Spleen (tissue), 11 donors: ENCODE measurements at regions not wholly inside any gene's neighbourhood (a gene's known extent, or its start where the extent isn't known, plus 50 kb on each side); places are given as distances from the start of the nearest gene placed in this dataset.

Experiments used
- DNase-seq: peaks from one replicate; pipeline ENCODE4 v3.0.0-alpha.2; 2020
- H3K27ac ChIP-seq, 8 donors: fragments of 200-600 bp; sonication (generic) in 7 of 8; 1 replicate in 4 of 8; 2 replicates in 4 of 8; pipeline versions ENCODE4 v1.5.0 to v1.8.0; 2016 to 2021; ENCODE audit warnings: inconsistent platforms in 4 of 8, mild to moderate bottlenecking in 4 of 8, moderate library complexity in 1 of 8
- H3K27me3 ChIP-seq, 7 donors: fragments of 200-600 bp; sonication (generic) in 6 of 7; replicated peaks in 1 of 7; 1 replicate in 4 of 7; 2 replicates in 3 of 7; pipeline versions ENCODE4 v1.5.0 to v1.8.0; 2016 to 2021; ENCODE audit warnings: inconsistent platforms in 3 of 7, mild to moderate bottlenecking in 1 of 7
- H3K36me3 ChIP-seq, 6 donors: fragments of 200-600 bp; sonication (generic) in 5 of 6; 1 replicate in 4 of 6; 2 replicates in 2 of 6; pipeline versions ENCODE4 v1.5.0 to v1.8.0; 2016 to 2021; ENCODE audit warnings: inconsistent platforms in 2 of 6
- H3K4me1 ChIP-seq, 6 donors: fragments of 200-600 bp; sonication (generic) in 5 of 6; 1 replicate in 3 of 6; 2 replicates in 3 of 6; pipeline versions ENCODE4 v1.5.0 to v1.8.0; 2016 to 2021; ENCODE audit warnings: inconsistent platforms in 3 of 6
- H3K4me3 ChIP-seq, 8 donors: fragments of 200-600 bp; sonication (generic) in 7 of 8; 1 replicate in 4 of 8; 2 replicates in 4 of 8; pipeline versions ENCODE4 v1.5.0 to v1.8.0; 2016 to 2021; ENCODE audit warnings: inconsistent platforms in 4 of 8, mild to moderate bottlenecking in 4 of 8, moderate library complexity in 2 of 8
- H3K9me3 ChIP-seq, 8 donors: fragments of 200-600 bp; sonication (generic) in 7 of 8; 1 replicate in 4 of 8; 2 replicates in 4 of 8; pipeline versions ENCODE4 v1.5.0 to v1.8.0; 2016 to 2021; ENCODE audit warnings: inconsistent platforms in 4 of 8
- POLR2A ChIP-seq, 3 donors: fragments of 450-650 bp; IDR thresholded peaks; one replicate each; pipeline ENCODE4 v1.5.1; 2017; ENCODE audit warnings: antibody characterized with exemption in 3 of 3, mild to moderate bottlenecking in 1 of 3
- POLR2AphosphoS5 ChIP-seq, 3 donors: sonication (generic); formaldehyde crosslinking; IDR thresholded peaks; one replicate each; pipeline ENCODE4 v1.5.1; 2017; ENCODE audit warnings: antibody characterized with exemption in 3 of 3
- WGBS, 5 donors: extraction: QIAGEN DNeasy Blood & Tissue Kit in 3 of 5; methylation state at CpG; one replicate each; pipeline versions ENCODE4 v1.1.5 to v1.1.7; 2013 to 2018; 5-methylcytosine and 5-hydroxymethylcytosine counted together
- intact Hi-C: fragments of 100-400 bp; cut with DNase I; formaldehyde crosslinking; loops from one replicate; pipeline ENCODE4 v1.15.0; 2023; ENCODE audit warnings: low total_unique reads
- TF ChIP-seq, protein P1 (sequence below), 11 experiments: fragments of 200-600 bp in 7 of 11; fragments of 450-650 bp in 4 of 11; sonication (generic) in 4 of 11; IDR thresholded peaks in 8 of 11; conservative IDR thresholded peaks in 3 of 11; 1 replicate in 7 of 11; 2 replicates in 4 of 11; pipeline versions ENCODE4 v1.4.0 to v1.8.0; 2016 to 2021; ENCODE audit warnings: antibody characterized with exemption in 11 of 11, inconsistent platforms in 4 of 11, mild to moderate bottlenecking in 1 of 11
- donor health status: healthy with polysubstance abuse.
- donor health status: DM: no; HTN: no; CAD: no; lungs with moderate emphysema.
- donor health status: DM: no; HTN: no; CAD: no.
- donor health status: Bipolar disorder and iron deficiency.
- donor health status: healthy.
- donor health status: DM: no; HTN: no; CAD: no.
- donor health status: DM: yes; HTN: yes; CAD: no.

DNA sequence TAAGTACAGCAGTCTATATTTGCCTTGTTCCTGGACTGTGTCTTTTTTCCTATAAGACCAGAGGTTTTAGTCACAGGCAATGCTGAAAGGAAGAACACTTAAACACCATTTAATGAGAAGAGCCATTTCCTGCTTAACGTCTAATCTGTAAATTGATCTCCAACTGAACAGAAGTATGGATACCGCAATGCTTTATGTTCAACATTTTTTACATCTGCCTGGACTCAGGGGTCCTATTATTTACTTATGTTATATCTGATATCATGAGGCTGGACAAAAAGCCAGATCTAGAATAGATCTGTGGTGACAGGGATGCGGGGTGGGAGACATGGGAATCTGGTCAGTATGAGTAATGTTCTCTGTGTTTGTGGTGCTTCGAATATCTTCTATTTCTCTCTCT, 334.6 kb upstream of the MPDZ start:
- Histone ChIP-seq H3K4me3 (no peak overlapping the region), H3K27me3 (no peaks in the 10 kb centered on the region), H3K36me3 (no peaks in the 10 kb centered on the region), H3K4me1 (no peaks in the 10 kb centered on the region), H3K9me3 (peaks cover 0 to 13% (median 0%) of the 10 kb centered on the region in 8 donors), H3K27ac (no peak overlapping the region)
- intact Hi-C loops: no loop called here
- DNase-seq: no peak
- TF ChIP-seq POLR2A (IDR thresholded peaks at IDR 0.05) (no peak), POLR2AphosphoS5 (IDR thresholded peaks at IDR 0.05) (no peak)
- TF ChIP-seq, protein P1, sequence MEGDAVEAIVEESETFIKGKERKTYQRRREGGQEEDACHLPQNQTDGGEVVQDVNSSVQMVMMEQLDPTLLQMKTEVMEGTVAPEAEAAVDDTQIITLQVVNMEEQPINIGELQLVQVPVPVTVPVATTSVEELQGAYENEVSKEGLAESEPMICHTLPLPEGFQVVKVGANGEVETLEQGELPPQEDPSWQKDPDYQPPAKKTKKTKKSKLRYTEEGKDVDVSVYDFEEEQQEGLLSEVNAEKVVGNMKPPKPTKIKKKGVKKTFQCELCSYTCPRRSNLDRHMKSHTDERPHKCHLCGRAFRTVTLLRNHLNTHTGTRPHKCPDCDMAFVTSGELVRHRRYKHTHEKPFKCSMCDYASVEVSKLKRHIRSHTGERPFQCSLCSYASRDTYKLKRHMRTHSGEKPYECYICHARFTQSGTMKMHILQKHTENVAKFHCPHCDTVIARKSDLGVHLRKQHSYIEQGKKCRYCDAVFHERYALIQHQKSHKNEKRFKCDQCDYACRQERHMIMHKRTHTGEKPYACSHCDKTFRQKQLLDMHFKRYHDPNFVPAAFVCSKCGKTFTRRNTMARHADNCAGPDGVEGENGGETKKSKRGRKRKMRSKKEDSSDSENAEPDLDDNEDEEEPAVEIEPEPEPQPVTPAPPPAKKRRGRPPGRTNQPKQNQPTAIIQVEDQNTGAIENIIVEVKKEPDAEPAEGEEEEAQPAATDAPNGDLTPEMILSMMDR (IDR thresholded peaks at IDR 0.05 in 8 of 11, conservative IDR thresholded peaks at IDR 0.05 in 3 of 11): no peak
- 50 to 67% (median 60%) methylated on average over 4 of the region's 4 CpGs for WGBS, 5 donors

DNA sequence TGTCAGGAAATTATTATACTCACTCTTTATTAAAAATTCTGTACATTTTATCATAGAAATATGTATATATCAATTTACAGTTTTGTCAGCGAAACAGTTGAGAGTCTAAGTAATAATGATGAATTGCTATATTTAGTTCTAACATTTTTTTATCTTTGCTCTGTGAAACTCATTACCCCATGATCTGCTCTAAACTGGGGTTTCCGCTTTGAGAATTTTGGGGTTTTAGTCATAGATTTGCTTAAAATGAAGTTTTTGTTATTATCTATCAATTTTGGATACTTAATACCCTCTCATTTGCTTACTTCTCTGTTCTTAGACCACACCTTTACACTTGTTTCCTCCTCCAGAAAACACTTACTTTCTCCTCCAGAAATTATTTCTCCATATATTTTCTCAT, 333.8 kb upstream of the MPDZ start:
- WGBS, 5 donors: 88 to 97% (median 89%) methylated on average over 2 of the region's 2 CpGs
- Histone ChIP-seq H3K27me3 (no peaks in the 10 kb centered on the region), H3K36me3 (no peaks in the 10 kb centered on the region), H3K9me3 (peaks cover 0 to 13% (median 0%) of the 10 kb centered on the region in 8 donors), H3K27ac (no peak overlapping the region), H3K4me3 (no peak overlapping the region), H3K4me1 (no peaks in the 10 kb centered on the region)
- intact Hi-C loops: no loop called here
- TF ChIP-seq POLR2A (IDR thresholded peaks at IDR 0.05) (no peak), POLR2AphosphoS5 (IDR thresholded peaks at IDR 0.05) (no peak)
- TF ChIP-seq, protein P1 (IDR thresholded peaks at IDR 0.05 in 8 of 11, conservative IDR thresholded peaks at IDR 0.05 in 3 of 11): no peak
- DNase-seq: no peak

DNA sequence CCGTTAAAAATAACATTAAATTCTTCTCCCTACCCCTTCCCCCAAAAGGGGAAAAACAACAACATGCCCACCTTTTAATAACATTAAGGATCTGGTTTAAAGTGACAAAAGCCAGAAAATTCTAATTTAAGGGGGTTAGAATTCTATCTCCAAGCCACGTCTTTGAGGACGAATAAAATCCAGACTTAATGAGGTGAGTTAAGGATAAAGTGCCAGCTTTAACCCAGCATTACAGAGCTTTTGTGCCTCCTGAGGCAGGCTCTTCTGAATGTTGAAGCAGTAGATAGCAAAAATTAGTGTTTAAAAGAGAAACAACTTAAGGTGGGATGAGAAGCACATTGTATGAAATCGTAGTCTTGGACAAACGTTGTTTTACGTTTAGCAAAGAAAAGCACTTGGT, 329.0 kb upstream of the MPDZ start:
- no peak overlapping the region for H3K27ac ChIP-seq
- DNase-seq: no peak
- TF ChIP-seq, protein P1 (IDR thresholded peaks at IDR 0.05 in 8 of 11, conservative IDR thresholded peaks at IDR 0.05 in 3 of 11): no peak
- no peak for TF ChIP-seq POLR2AphosphoS5 (IDR thresholded peaks at IDR 0.05)
- no peak for TF ChIP-seq POLR2A (IDR thresholded peaks at IDR 0.05)
- WGBS, 5 donors: 68 to 78% (median 75%) methylated on average over 6 of the region's 6 CpGs
- intact Hi-C loops: no loop called here
- peaks cover 0 to 13% (median 0%) of the 10 kb centered on the region in 8 donors for H3K9me3 ChIP-seq
- H3K4me3 ChIP-seq: no peak overlapping the region
- H3K27me3 ChIP-seq: no peaks in the 10 kb centered on the region
- no peaks in the 10 kb centered on the region for H3K36me3 ChIP-seq
- peaks cover 0 to 4% (median 0%) of the 10 kb centered on the region in 6 donors for H3K4me1 ChIP-seq

DNA sequence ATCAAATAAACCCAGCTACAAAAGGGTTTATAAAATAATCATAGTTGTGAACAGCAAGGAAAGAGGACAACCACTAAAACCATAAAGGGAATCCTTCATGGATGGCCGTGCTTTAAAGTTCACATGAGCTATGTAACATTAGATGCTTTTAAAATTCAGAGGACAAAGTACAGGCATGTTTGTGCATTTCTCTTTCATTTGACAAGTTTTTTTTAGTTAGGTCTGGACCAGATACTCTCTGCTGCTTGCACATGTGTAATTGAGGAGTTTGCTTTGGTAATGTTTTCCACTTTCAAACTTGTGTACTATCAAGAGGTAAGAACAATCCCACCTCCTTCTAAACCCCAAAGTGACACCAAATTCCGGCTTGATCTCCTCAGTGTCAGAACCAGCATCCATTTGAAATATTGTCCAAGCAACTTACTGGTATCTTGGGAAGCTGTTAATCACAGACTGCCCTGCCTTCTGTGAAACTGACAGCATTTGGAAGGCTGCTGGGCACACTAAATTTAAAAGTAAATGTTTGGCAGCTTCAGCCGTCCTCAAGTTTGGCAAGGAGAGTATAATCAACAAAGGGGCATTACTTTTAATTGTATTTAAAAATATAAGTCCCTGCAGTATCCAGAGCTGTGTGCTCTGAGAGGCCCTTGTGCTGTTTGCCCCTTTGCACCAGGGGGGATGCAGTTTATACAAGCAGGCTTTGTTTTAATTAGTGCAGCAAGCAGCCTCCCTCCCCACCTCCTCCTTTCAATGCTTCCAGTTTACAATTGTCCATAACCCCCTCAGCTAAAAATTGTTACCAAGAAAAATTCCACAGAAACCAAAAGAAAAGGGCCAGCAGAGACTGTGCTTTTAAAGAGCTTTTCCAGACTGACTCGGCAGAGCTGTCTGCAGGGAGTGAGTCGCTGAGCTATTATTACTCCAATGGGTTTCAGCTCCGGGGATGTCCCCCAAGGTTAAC, 328.3 kb upstream of the MPDZ start:
- H3K4me1 ChIP-seq: peaks cover 0 to 4% (median 0%) of the 10 kb centered on the region in 6 donors
- TF ChIP-seq, protein P1 (IDR thresholded peaks at IDR 0.05 in 8 of 11, conservative IDR thresholded peaks at IDR 0.05 in 3 of 11): no peak
- TF ChIP-seq POLR2AphosphoS5 (IDR thresholded peaks at IDR 0.05) (no peak), POLR2A (IDR thresholded peaks at IDR 0.05) (no peak)
- no peaks in the 10 kb centered on the region for H3K27me3 ChIP-seq
- intact Hi-C loops: no loop called here
- H3K27ac ChIP-seq: no peak overlapping the region
- peaks cover 0 to 18% (median under 1%) of the 10 kb centered on the region in 8 donors for H3K9me3 ChIP-seq
- WGBS, 5 donors: 49 to 64% (median 55%) methylated on average over 6 of the region's 6 CpGs
- no peak for DNase-seq
- H3K4me3 ChIP-seq: no peak overlapping the region
- H3K36me3 ChIP-seq: no peaks in the 10 kb centered on the region
